HT1080 (cell line): ENCODE measurements at regions not wholly inside any gene's neighbourhood (a gene's known extent, or its start where the extent isn't known, plus 50 kb on each side); places are given as distances from the start of the nearest gene placed in this dataset.

Experiments used
- DNase-seq: peaks from one replicate; pipeline ENCODE4 v3.0.0-alpha.2; 2015; ENCODE audit warnings: low read depth

GRCh38 chr5:126172812-126173211, 250.4 kb upstream of the GRAMD2B start:
- DNase-seq = no peak

GRCh38 chr5:126178521-126178920, 244.7 kb upstream of the GRAMD2B start:
- no peak for DNase-seq

GRCh38 chr5:126182971-126183695, 240.1 kb upstream of the GRAMD2B start:
- DNase-seq = no peak

GRCh38 chr5:126184474-126184873, 238.7 kb upstream of the GRAMD2B start:
- DNase-seq = no peak

- no peak for DNase-seq
These were observed 237.0 kb upstream of the GRAMD2B start for GRCh38 chr5:126186210-126186609.

GRCh38 chr5:126188804-126189203, 234.4 kb upstream of the GRAMD2B start:
- DNase-seq = peak; percentile 26

GRCh38 chr5:126189231-126189630, 234.0 kb upstream of the GRAMD2B start:
- DNase-seq = no peak

- DNase-seq = no peak
These were observed 233.3 kb upstream of the GRAMD2B start for GRCh38 chr5:126189862-126190261.

GRCh38 chr5:126192226-126192625, 231.0 kb upstream of the GRAMD2B start:
- DNase-seq = no peak

GRCh38 chr5:126195410-126196100, 227.7 kb upstream of the GRAMD2B start:
- no peak for DNase-seq

- DNase-seq = no peak
These were observed 224.7 kb upstream of the GRAMD2B start for GRCh38 chr5:126198531-126198930.

GRCh38 chr5:126199467-126199866, 223.7 kb upstream of the GRAMD2B start:
- DNase-seq = no peak

- DNase-seq = no peak
These were observed 214.5 kb upstream of the GRAMD2B start for GRCh38 chr5:126208691-126209090.

- no peak for DNase-seq
These were observed 212.3 kb upstream of the GRAMD2B start for GRCh38 chr5:126210955-126211354.

- DNase-seq = no peak
These were observed 203.6 kb upstream of the GRAMD2B start for GRCh38 chr5:126219616-126220015.

GRCh38 chr5:126220725-126221124, 202.5 kb upstream of the GRAMD2B start:
- no peak for DNase-seq

GRCh38 chr5:126228934-126229333, 194.3 kb upstream of the GRAMD2B start:
- DNase-seq = no peak

GRCh38 chr5:126233256-126233655, 190.0 kb upstream of the GRAMD2B start:
- no peak for DNase-seq

GRCh38 chr5:126234563-126235195, 188.5 kb upstream of the GRAMD2B start:
- peak; percentile 27 for DNase-seq

- no peak for DNase-seq
These were observed 187.6 kb upstream of the GRAMD2B start for GRCh38 chr5:126235628-126236027.

- no peak for DNase-seq
These were observed 186.2 kb upstream of the GRAMD2B start for GRCh38 chr5:126236994-126237393.

- no peak for DNase-seq
These were observed 174.6 kb upstream of the GRAMD2B start for GRCh38 chr5:126248611-126249010.

GRCh38 chr5:126251024-126251423, 172.2 kb upstream of the GRAMD2B start:
- DNase-seq = peak; percentile 15
